ENCODE measurements at regions not wholly inside any gene's neighbourhood (a gene's known extent, or its start where the extent isn't known, plus 50 kb on each side); places are given as distances from the start of the nearest gene placed in this dataset.

GRCh38 chr4:12973522-12973921 lies 510.6 kb downstream of the RAB28 start:
- intact Hi-C loops (cut with micrococcal nuclease), result no loop called here

GRCh38 chr4:12968345-12968744 lies 515.8 kb downstream of the RAB28 start:
- H3K9me3 ChIP-seq (replicated peaks in 1 of 2; ENCODE audit: control insufficient read depth in 1 of 2, insufficient read depth in 1 of 2, low read length in 2 of 2), result peaks cover 0 to 3% of the 10 kb centered on the region in 2 donors
- Mint-ChIP-seq H3K4me1 (no peaks in the 10 kb centered on the region), H3K9me3 (peaks cover 0 to 7% (median 3%) of the 10 kb centered on the region in 7 donors), H3K36me3 (no peaks in the 10 kb centered on the region), H3K4me3 (no peak overlapping the region), H3K27ac (no peak overlapping the region), H3K27me3 (ENCODE audit: low read depth in 3 of 3) (no peaks in the 10 kb centered on the region)
- no peak for DNase-seq
- H3K4me2 ChIP-seq (replicated peaks; ENCODE audit: extremely low read depth, low read length, poor library complexity, severe bottlenecking), result no peak overlapping the region
- no CpG with 5 or more reads among the region's 4 CpGs for WGBS (ENCODE audit: insufficient coverage)
- H3K79me2 ChIP-seq (ENCODE audit: insufficient read depth, low read length), result no peaks in the 10 kb centered on the region
- intact Hi-C loops (cut with micrococcal nuclease), result no loop called here
- no peaks in the 10 kb centered on the region for H3K36me3 ChIP-seq (replicated peaks in 1 of 2; ENCODE audit: control insufficient read depth in 1 of 2, insufficient read depth in 2 of 2, low read length in 2 of 2)
- H3K27me3 ChIP-seq (ENCODE audit: control insufficient read depth in 2 of 2, insufficient read depth in 2 of 2, low read length in 2 of 2), result no peaks in the 10 kb centered on the region
- no peaks in the 10 kb centered on the region for H4K20me1 ChIP-seq (ENCODE audit: insufficient read depth, low read length)
- H3K27ac ChIP-seq (ENCODE audit: low read depth in 1 of 2, low read length in 2 of 2), result no peak overlapping the region
- H3K4me1 ChIP-seq (ENCODE audit: control insufficient read depth in 1 of 2, insufficient read depth in 2 of 2, low read length in 2 of 2), result no peaks in the 10 kb centered on the region
- TF ChIP-seq CTCF (IDR thresholded peaks at IDR 0.05), result no peak
- no peak overlapping the region for H3K9ac ChIP-seq (ENCODE audit: insufficient read depth, low read length, poor library complexity, severe bottlenecking)
- no peak overlapping the region for H2AFZ ChIP-seq (ENCODE audit: insufficient read depth, low read depth, low read length, poor library complexity, severe bottlenecking)
- no peak overlapping the region for H3K4me3 ChIP-seq (replicated peaks in 1 of 3; ENCODE audit: low read depth in 2 of 3, low read length in 3 of 3)

More at GRCh38 chr4:12973522-12973921, 510.6 kb downstream of the RAB28 start:
- Histone ChIP-seq H3K4me3 (replicated peaks in 1 of 3; ENCODE audit: low read depth in 2 of 3, low read length in 3 of 3) (no peak overlapping the region), H3K9ac (ENCODE audit: insufficient read depth, low read length, poor library complexity, severe bottlenecking) (no peak overlapping the region), H3K36me3 (replicated peaks in 1 of 2; ENCODE audit: control insufficient read depth in 1 of 2, insufficient read depth in 2 of 2, low read length in 2 of 2) (no peaks in the 10 kb centered on the region), H3K4me2 (replicated peaks; ENCODE audit: extremely low read depth, low read length, poor library complexity, severe bottlenecking) (no peak overlapping the region), H3K27ac (ENCODE audit: low read depth in 1 of 2, low read length in 2 of 2) (no peak overlapping the region), H2AFZ (ENCODE audit: insufficient read depth, low read depth, low read length, poor library complexity, severe bottlenecking) (no peak overlapping the region), H3K27me3 (ENCODE audit: control insufficient read depth in 2 of 2, insufficient read depth in 2 of 2, low read length in 2 of 2) (no peaks in the 10 kb centered on the region), H3K9me3 (replicated peaks in 1 of 2; ENCODE audit: control insufficient read depth in 1 of 2, insufficient read depth in 1 of 2, low read length in 2 of 2) (peaks cover 0 to 8% of the 10 kb centered on the region in 2 donors), H3K4me1 (ENCODE audit: control insufficient read depth in 1 of 2, insufficient read depth in 2 of 2, low read length in 2 of 2) (no peaks in the 10 kb centered on the region), H4K20me1 (ENCODE audit: insufficient read depth, low read length) (no peaks in the 10 kb centered on the region), H3K79me2 (ENCODE audit: insufficient read depth, low read length) (no peaks in the 10 kb centered on the region)
- H3K9me3 Mint-ChIP-seq, result peaks cover 3 to 12% (median 5%) of the 10 kb centered on the region in 7 donors
- no peaks in the 10 kb centered on the region for H3K4me1 Mint-ChIP-seq
- no peak overlapping the region for H3K27ac Mint-ChIP-seq
- no CpG with 5 or more reads among the region's 2 CpGs for WGBS (ENCODE audit: insufficient coverage)
- no peaks in the 10 kb centered on the region for H3K36me3 Mint-ChIP-seq
- no peak overlapping the region for H3K4me3 Mint-ChIP-seq
- no peak for TF ChIP-seq CTCF (IDR thresholded peaks at IDR 0.05)
- H3K27me3 Mint-ChIP-seq (ENCODE audit: low read depth in 3 of 3), result no peaks in the 10 kb centered on the region
- DNase-seq, result no peak
